Caco-2 (cell line): ENCODE measurements at regions not wholly inside any gene's neighbourhood (a gene's known extent, or its start where the extent isn't known, plus 50 kb on each side); places are given as distances from the start of the nearest gene placed in this dataset.

Source experiments
- BruUV-seq: library from RNA; stranded (reverse); fragments of 400-500 nt; replicated peaks from 2 replicates; lab custom pipeline; 2021; lab: Mats Ljungman, UMichigan
- CTCF ChIA-PET: fragments of 300-600 bp; sonication (Branson Sonifier 250); formaldehyde crosslinking; loops from one replicate; lab custom pipeline; 2022; ENCODE audit warnings: antibody characterized with exemption; lab: Charles Lee
- POLR2A ChIA-PET: fragments of 300-600 bp; sonication (Branson Sonifier 250); formaldehyde crosslinking; loops from one replicate; lab custom pipeline; 2022; ENCODE audit warnings: antibody characterized with exemption; lab: Charles Lee
- DNase-seq, 2 experiments: peaks; one replicate each; pipeline versions ENCODE4 v3.0.0 to v3.0.0-alpha.2; 2020 to 2022
- H3K27me3 ChIP-seq: replicated peaks from 2 replicates; pipeline ENCODE4 v1.6.0; 2011; ENCODE audit warnings: low read length; ENCODE audit not compliant: control insufficient read depth, insufficient read depth
- H3K36me3 ChIP-seq: 2 replicates; pipeline ENCODE4 v1.5.1; 2011; ENCODE audit warnings: low read length; ENCODE audit not compliant: control insufficient read depth, insufficient read depth
- H3K4me1 ChIP-seq: fragments of 250-450 bp; sonication (Bioruptor Pico); 2 replicates; pipeline ENCODE4 v1.5.1; 2020; ENCODE audit warnings: mild to moderate bottlenecking
- H3K4me3 ChIP-seq: 2 replicates; pipeline ENCODE4 v1.5.1; 2011; ENCODE audit warnings: low read depth, mild to moderate bottlenecking, control low read depth, low read length
- H3K9me3 ChIP-seq: fragments of 250-450 bp; sonication (Bioruptor Pico); 2 replicates; pipeline ENCODE4 v1.5.1; 2020; ENCODE audit warnings: mild to moderate bottlenecking, moderate library complexity
- H3K27ac Mint-ChIP-seq: one replicate; pipeline ENCODE4 v1.8.0; 2022; ENCODE audit warnings: mixed read lengths; ENCODE audit not compliant: unreplicated experiment
- H3K27me3 Mint-ChIP-seq: one replicate; pipeline ENCODE4 v1.8.0; 2022; ENCODE audit warnings: mixed read lengths; ENCODE audit not compliant: insufficient read depth, unreplicated experiment
- H3K36me3 Mint-ChIP-seq: one replicate; pipeline ENCODE4 v1.8.0; 2022; ENCODE audit warnings: mild to moderate bottlenecking, mixed read lengths; ENCODE audit not compliant: insufficient read depth, unreplicated experiment
- H3K4me1 Mint-ChIP-seq: one replicate; pipeline ENCODE4 v1.8.0; 2022; ENCODE audit warnings: low read depth, mixed read lengths; ENCODE audit not compliant: unreplicated experiment
- H3K4me3 Mint-ChIP-seq: one replicate; pipeline ENCODE4 v1.8.0; 2022; ENCODE audit warnings: mild to moderate bottlenecking, moderate library complexity, mixed read lengths; ENCODE audit not compliant: unreplicated experiment
- H3K9me3 Mint-ChIP-seq: one replicate; pipeline ENCODE4 v1.8.0; 2022; ENCODE audit warnings: mixed read lengths; ENCODE audit not compliant: unreplicated experiment
- CTCF ChIP-seq, 2 experiments: fragments of 200-600 bp in 1 of 2; IDR thresholded peaks; 1 replicate in 1 of 2; 2 replicates in 1 of 2; pipeline versions ENCODE4 v1.5.1 to v1.8.0; 2011 to 2022; ENCODE audit warnings: antibody characterized with exemption in 1 of 2, control low read depth in 1 of 2, inconsistent platforms in 1 of 2, low read depth in 1 of 2, low read length in 1 of 2, mild to moderate bottlenecking in 1 of 2, moderate library complexity in 1 of 2; ENCODE audit not compliant: insufficient read depth in 1 of 2, severe bottlenecking in 1 of 2, unreplicated experiment in 1 of 2
- intact Hi-C: fragments of 100-400 bp; cut with micrococcal nuclease; formaldehyde crosslinking; loops from one replicate; pipeline ENCODE4 v1.10.0; 2022; ENCODE audit not compliant: unreplicated experiment

- CTCF ChIA-PET, result interaction anchor here (0.7 kb wide), 1 partner anchor 18 kb away, joined by 4 read pairs; no protein-coding TSS in a partner anchor
Measured at GRCh38 chr6:114844359-114844758, 501.5 kb upstream of the HS3ST5 start.

GRCh38 chr6:114839019-114839418 lies 496.2 kb upstream of the HS3ST5 start:
- Mint-ChIP-seq H3K27ac (no peak overlapping the region), H3K4me3 (no peak overlapping the region), H3K4me1 (peaks cover 9% of the 10 kb centered on the region), H3K27me3 (no peaks in the 10 kb centered on the region), H3K9me3 (peaks cover 6% of the 10 kb centered on the region), H3K36me3 (peaks cover 5% of the 10 kb centered on the region)
- TF ChIP-seq CTCF (IDR thresholded peaks at IDR 0.05; ENCODE audit: insufficient read depth in 1 of 2, low read depth in 1 of 2, low read length in 1 of 2, severe bottlenecking in 1 of 2, unreplicated experiment in 1 of 2), result no peak
- no peaks in the 10 kb centered on the region for H3K36me3 ChIP-seq
- peaks cover 3% of the 10 kb centered on the region; the same call in 1 of the 2 replicates for H3K9me3 ChIP-seq
- H3K4me3 ChIP-seq, result no peak overlapping the region
- intact Hi-C loops, result loop anchor here (1.0 kb wide), 1 partner anchor 844 kb away; no protein-coding TSS in a partner anchor
- BruUV-seq, result no TSS peak
- H3K4me1 ChIP-seq, result peaks cover 44% of the 10 kb centered on the region
- H3K27me3 ChIP-seq, result no peaks in the 10 kb centered on the region
- ChIA-PET CTCF (no interaction called here), POLR2A (no interaction called here)
- peak; percentile 39 to 52 for DNase-seq

More at GRCh38 chr6:114844359-114844758, 501.5 kb upstream of the HS3ST5 start:
- intact Hi-C loops, result loop anchor here (10.0 kb wide), 1 partner anchor 700 kb away; no protein-coding TSS in a partner anchor
- no peak overlapping the region for H3K27ac Mint-ChIP-seq
- no peak for DNase-seq
- no peaks in the 10 kb centered on the region for H3K27me3 ChIP-seq
- POLR2A ChIA-PET, result no interaction called here
- BruUV-seq, result no TSS peak
- no peaks in the 10 kb centered on the region for H3K27me3 Mint-ChIP-seq
- no peak overlapping the region for H3K4me3 Mint-ChIP-seq
- H3K4me1 ChIP-seq, result peaks cover 2% of the 10 kb centered on the region; the same call in 1 of the 2 replicates
- no peaks in the 10 kb centered on the region for H3K9me3 ChIP-seq
- TF ChIP-seq CTCF (IDR thresholded peaks at IDR 0.05; ENCODE audit: insufficient read depth in 1 of 2, low read depth in 1 of 2, low read length in 1 of 2, severe bottlenecking in 1 of 2, unreplicated experiment in 1 of 2), result no peak
- no peaks in the 10 kb centered on the region for H3K9me3 Mint-ChIP-seq
- H3K36me3 Mint-ChIP-seq, result peaks cover 5% of the 10 kb centered on the region
- H3K4me1 Mint-ChIP-seq, result no peaks in the 10 kb centered on the region
- H3K4me3 ChIP-seq, result no peak overlapping the region
- H3K36me3 ChIP-seq, result no peaks in the 10 kb centered on the region

GRCh38 chr6:114833211-114833610 lies 490.4 kb upstream of the HS3ST5 start:
- intact Hi-C loops, result no loop called here
- ChIA-PET CTCF (no interaction called here), POLR2A (no interaction called here)
- Histone ChIP-seq H3K4me1 (peaks cover 43% of the 10 kb centered on the region), H3K36me3 (no peaks in the 10 kb centered on the region), H3K27me3 (no peaks in the 10 kb centered on the region), H3K4me3 (no peak overlapping the region), H3K9me3 (peaks cover 3% of the 10 kb centered on the region; the same call in 1 of the 2 replicates)
- Mint-ChIP-seq H3K36me3 (no peaks in the 10 kb centered on the region), H3K4me3 (no peak overlapping the region), H3K9me3 (peaks cover 11% of the 10 kb centered on the region), H3K4me1 (peaks cover 14% of the 10 kb centered on the region), H3K27ac (no peak overlapping the region), H3K27me3 (no peaks in the 10 kb centered on the region)
- no TSS peak for BruUV-seq
- no peak for DNase-seq
- no peak for TF ChIP-seq CTCF (IDR thresholded peaks at IDR 0.05; ENCODE audit: insufficient read depth in 1 of 2, low read depth in 1 of 2, low read length in 1 of 2, severe bottlenecking in 1 of 2, unreplicated experiment in 1 of 2)
